Ecto neural progenitor cell (in vitro differentiated cells): ENCODE measurements at regions not wholly inside any gene's neighbourhood (a gene's known extent, or its start where the extent isn't known, plus 50 kb on each side); places are given as distances from the start of the nearest gene placed in this dataset.

Experiments
- DNase-seq: peaks from one replicate; pipeline ENCODE4 v3.0.0-alpha.2; 2018; ENCODE audit warnings: low spot score

- DNase-seq, result no peak
Measured at GRCh38 chr12:93244514-93245077, 133.1 kb upstream of the NUDT4 start.

GRCh38 chr12:93245543-93245942 lies 132.2 kb upstream of the NUDT4 start:
- DNase-seq, result no peak

GRCh38 chr12:93247313-93247991 lies 130.3 kb upstream of the NUDT4 start:
- DNase-seq, result no peak

GRCh38 chr12:93252221-93252620 lies 125.5 kb upstream of the NUDT4 start:
- DNase-seq, result no peak

- no peak for DNase-seq
Measured at GRCh38 chr12:93254911-93255310, 122.8 kb upstream of the NUDT4 start.

- no peak for DNase-seq
Measured at GRCh38 chr12:93256256-93256969, 121.3 kb upstream of the NUDT4 start.

- no peak for DNase-seq
Measured at GRCh38 chr12:93261505-93262094, 116.1 kb upstream of the NUDT4 start.

GRCh38 chr12:93272997-93273396 lies 104.7 kb upstream of the NUDT4 start:
- DNase-seq, result no peak

GRCh38 chr12:93273834-93274564 lies 103.7 kb upstream of the NUDT4 start:
- no peak for DNase-seq

- no peak for DNase-seq
Measured at GRCh38 chr12:93274937-93275336, 102.8 kb upstream of the NUDT4 start.

- DNase-seq, result no peak
Measured at GRCh38 chr12:93275589-93275988, 102.1 kb upstream of the NUDT4 start.

GRCh38 chr12:93279565-93280412 lies 97.9 kb upstream of the NUDT4 start:
- DNase-seq, result no peak

GRCh38 chr12:93287149-93287548 lies 90.6 kb upstream of the NUDT4 start:
- no peak for DNase-seq

GRCh38 chr12:93288626-93289025 lies 89.1 kb upstream of the NUDT4 start:
- no peak for DNase-seq

GRCh38 chr12:93290391-93290790 lies 87.3 kb upstream of the NUDT4 start:
- no peak for DNase-seq

- DNase-seq, result no peak
Measured at GRCh38 chr12:93292213-93292612, 85.5 kb upstream of the NUDT4 start.

- no peak for DNase-seq
Measured at GRCh38 chr12:93292731-93293566, 84.8 kb upstream of the NUDT4 start.

GRCh38 chr12:93297032-93297431 lies 80.7 kb upstream of the NUDT4 start:
- no peak for DNase-seq

- no peak for DNase-seq
Measured at GRCh38 chr12:93297536-93297935, 80.2 kb upstream of the NUDT4 start.

- no peak for DNase-seq
Measured at GRCh38 chr12:93299262-93299846, 78.4 kb upstream of the NUDT4 start.
